AG04450 (cell line): ENCODE measurements at regions not wholly inside any gene's neighbourhood (a gene's known extent, or its start where the extent isn't known, plus 50 kb on each side); places are given as distances from the start of the nearest gene placed in this dataset.

ENCODE experiments used
- CTCF ChIA-PET: fragments of 300-600, 350-600 bp; formaldehyde crosslinking; extraction: SDS; loops from one replicate; lab custom pipeline; 2022; ENCODE audit warnings: antibody characterized with exemption, inconsistent platforms; lab: Charles Lee
- POLR2A ChIA-PET: fragments of 350-600 bp; formaldehyde crosslinking; extraction: SDS; loops from one replicate; lab custom pipeline; 2021; ENCODE audit warnings: antibody characterized with exemption, inconsistent platforms; lab: Yijun Ruan, JAX
- DNase-seq: peaks from one replicate; pipeline ENCODE4 v3.0.0-alpha.2; 2011; ENCODE audit warnings: low read depth, low spot score
- H3K27ac ChIP-seq: one replicate; pipeline ENCODE4 v1.5.1; 2012; ENCODE audit warnings: low read depth, low read length, control low read depth
- H3K27me3 ChIP-seq: one replicate; pipeline ENCODE4 v1.6.0; 2012; ENCODE audit warnings: low read length; ENCODE audit not compliant: control insufficient read depth, insufficient read depth
- H3K4me3 ChIP-seq: 2 replicates; pipeline ENCODE4 v1.5.1; 2011; ENCODE audit warnings: mild to moderate bottlenecking, low read depth, low read length, control low read depth
- H3K9me3 ChIP-seq: 2 replicates; pipeline ENCODE4 v1.5.1; 2012; ENCODE audit warnings: low read length; ENCODE audit not compliant: control insufficient read depth, insufficient read depth
- TF ChIP-seq, protein P1 (sequence below): IDR thresholded peaks from 2 replicates; pipeline ENCODE4 v1.5.1; 2011; ENCODE audit warnings: low read depth, low read length, control low read depth, inconsistent platforms

DNA sequence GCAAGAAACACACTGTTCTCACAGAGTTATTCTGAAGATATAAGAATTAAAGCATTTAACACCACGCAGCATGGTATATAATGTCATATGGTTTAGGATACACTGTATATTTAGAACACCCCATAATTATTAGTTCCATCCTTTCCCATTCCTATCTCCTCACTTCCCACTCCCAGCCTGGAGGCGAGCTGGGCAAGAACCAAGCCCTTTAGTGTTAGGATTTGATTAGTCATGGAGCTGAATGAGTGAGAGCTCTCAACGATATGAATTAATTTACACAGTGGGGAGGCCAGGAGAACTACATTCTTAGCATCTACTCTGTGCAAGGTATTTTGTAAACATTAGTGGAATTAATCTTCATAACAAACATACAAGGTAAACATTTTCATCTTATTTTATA lies 934.3 kb downstream of the DIAPH3 start:
- POLR2A ChIA-PET, result no interaction called here
- Histone ChIP-seq H3K27me3 (no peaks in the 10 kb centered on the region), H3K9me3 (no peaks in the 10 kb centered on the region), H3K27ac (no peak overlapping the region), H3K4me3 (no peak overlapping the region)
- TF ChIP-seq, protein P1, sequence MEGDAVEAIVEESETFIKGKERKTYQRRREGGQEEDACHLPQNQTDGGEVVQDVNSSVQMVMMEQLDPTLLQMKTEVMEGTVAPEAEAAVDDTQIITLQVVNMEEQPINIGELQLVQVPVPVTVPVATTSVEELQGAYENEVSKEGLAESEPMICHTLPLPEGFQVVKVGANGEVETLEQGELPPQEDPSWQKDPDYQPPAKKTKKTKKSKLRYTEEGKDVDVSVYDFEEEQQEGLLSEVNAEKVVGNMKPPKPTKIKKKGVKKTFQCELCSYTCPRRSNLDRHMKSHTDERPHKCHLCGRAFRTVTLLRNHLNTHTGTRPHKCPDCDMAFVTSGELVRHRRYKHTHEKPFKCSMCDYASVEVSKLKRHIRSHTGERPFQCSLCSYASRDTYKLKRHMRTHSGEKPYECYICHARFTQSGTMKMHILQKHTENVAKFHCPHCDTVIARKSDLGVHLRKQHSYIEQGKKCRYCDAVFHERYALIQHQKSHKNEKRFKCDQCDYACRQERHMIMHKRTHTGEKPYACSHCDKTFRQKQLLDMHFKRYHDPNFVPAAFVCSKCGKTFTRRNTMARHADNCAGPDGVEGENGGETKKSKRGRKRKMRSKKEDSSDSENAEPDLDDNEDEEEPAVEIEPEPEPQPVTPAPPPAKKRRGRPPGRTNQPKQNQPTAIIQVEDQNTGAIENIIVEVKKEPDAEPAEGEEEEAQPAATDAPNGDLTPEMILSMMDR, result no peak
- no peak for DNase-seq
- CTCF ChIA-PET, result no interaction called here

DNA sequence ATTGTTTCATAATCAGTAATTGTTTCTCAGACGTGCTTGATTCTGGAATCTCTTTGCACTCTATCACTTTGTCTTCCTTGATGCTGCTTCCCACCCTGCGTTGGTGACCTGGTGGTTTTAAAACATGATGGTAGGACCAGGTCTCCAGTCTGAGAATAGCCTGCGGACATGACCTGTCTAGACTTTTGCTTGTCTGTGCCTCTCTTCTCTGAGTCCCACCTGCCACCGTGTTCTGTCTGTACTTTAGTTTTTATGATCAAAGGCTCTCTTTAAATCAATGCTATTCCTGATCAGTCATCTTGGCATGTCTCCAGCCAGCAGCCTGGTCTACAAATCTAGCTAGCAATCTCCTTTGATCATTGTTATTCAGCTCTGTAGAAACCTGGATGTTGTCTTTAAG lies 933.9 kb downstream of the DIAPH3 start:
- Histone ChIP-seq H3K9me3 (no peaks in the 10 kb centered on the region), H3K27me3 (no peaks in the 10 kb centered on the region), H3K4me3 (no peak overlapping the region), H3K27ac (no peak overlapping the region)
- ChIA-PET CTCF (no interaction called here), POLR2A (no interaction called here)
- DNase-seq, result no peak
- TF ChIP-seq, protein P1, result no peak

DNA sequence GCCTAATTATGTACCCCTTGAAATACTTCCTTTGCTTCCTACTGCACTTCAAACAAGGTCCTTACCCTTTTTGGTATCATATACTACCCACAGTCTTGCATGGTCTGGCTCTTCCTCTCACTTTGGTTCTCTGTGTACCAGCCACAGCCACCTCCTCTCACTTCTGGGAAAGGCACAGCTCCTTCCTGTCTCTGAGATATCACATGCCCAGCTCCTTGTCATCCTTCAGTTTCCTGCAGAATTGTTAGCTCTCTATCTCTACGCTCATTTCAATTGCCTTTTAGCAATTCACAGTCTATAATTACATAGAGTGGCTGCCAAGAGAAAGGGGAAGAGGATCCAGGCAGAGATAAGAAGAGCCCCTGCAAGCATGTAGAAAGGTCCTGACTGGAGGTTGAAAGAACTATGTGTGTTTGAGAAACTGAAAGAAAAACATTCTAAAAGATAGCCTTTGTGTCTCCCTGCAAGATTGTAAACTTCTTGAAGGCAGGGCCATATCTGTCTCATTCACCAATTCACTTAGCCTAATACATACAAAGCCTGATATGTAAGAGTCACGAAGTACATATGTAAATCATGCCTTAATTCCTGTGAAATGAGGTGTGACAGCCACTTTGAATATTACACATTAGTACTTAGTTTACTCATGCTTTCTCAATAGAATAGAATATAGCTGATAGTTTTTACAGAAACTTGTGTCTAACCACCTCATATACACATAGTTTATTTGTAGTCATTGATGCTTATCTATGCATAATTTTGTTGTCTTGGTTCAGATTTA lies 933.1 kb downstream of the DIAPH3 start:
- ChIA-PET POLR2A (no interaction called here), CTCF (no interaction called here)
- H3K27ac ChIP-seq, result no peak overlapping the region
- H3K27me3 ChIP-seq, result no peaks in the 10 kb centered on the region
- TF ChIP-seq, protein P1, result no peak
- no peak overlapping the region for H3K4me3 ChIP-seq
- H3K9me3 ChIP-seq, result no peaks in the 10 kb centered on the region
- no peak for DNase-seq

GRCh38 chr13:59236309-59236919 lies 927.3 kb downstream of the DIAPH3 start:
- Histone ChIP-seq H3K4me3 (no peak overlapping the region), H3K27me3 (no peaks in the 10 kb centered on the region), H3K9me3 (no peaks in the 10 kb centered on the region), H3K27ac (no peak overlapping the region)
- CTCF ChIA-PET, result no interaction called here
- no peak for DNase-seq
- TF ChIP-seq, protein P1, result no peak
- POLR2A ChIA-PET, result no interaction called here

GRCh38 chr13:59236944-59237343 lies 926.8 kb downstream of the DIAPH3 start:
- ChIA-PET POLR2A (no interaction called here), CTCF (no interaction called here)

More at GRCh38 chr13:59236944-59237343, 926.8 kb downstream of the DIAPH3 start:
- Histone ChIP-seq H3K27ac (no peak overlapping the region), H3K9me3 (no peaks in the 10 kb centered on the region), H3K27me3 (no peaks in the 10 kb centered on the region), H3K4me3 (no peak overlapping the region)
- TF ChIP-seq, protein P1, result no peak
- DNase-seq, result no peak
